ENCODE measurements at regions not wholly inside any gene's neighbourhood (a gene's known extent, or its start where the extent isn't known, plus 50 kb on each side); places are given as distances from the start of the nearest gene placed in this dataset.

DNA sequence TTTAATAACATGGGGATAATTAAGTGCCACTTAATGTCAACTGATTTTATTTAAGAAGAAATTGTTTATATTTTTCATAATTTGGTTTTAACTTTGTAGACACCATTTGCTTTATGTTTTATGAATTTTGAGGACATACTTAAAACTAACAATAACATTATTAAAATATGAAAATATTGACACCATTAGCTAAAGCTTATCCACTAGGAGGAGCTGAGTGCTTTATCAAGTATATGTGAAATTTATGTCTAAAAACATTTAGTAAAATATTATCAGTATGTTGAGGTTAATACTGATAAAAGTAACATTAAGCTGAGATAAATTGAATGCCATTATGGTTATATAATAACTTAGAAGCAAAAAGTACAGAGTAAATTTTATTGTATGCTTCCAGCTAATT, 622.1 kb downstream of the ARL4A start:
- no peaks in the 10 kb centered on the region for H3K4me1 Mint-ChIP-seq (ENCODE audit: low read depth, unreplicated experiment)
- TF ChIP-seq, protein P1, sequence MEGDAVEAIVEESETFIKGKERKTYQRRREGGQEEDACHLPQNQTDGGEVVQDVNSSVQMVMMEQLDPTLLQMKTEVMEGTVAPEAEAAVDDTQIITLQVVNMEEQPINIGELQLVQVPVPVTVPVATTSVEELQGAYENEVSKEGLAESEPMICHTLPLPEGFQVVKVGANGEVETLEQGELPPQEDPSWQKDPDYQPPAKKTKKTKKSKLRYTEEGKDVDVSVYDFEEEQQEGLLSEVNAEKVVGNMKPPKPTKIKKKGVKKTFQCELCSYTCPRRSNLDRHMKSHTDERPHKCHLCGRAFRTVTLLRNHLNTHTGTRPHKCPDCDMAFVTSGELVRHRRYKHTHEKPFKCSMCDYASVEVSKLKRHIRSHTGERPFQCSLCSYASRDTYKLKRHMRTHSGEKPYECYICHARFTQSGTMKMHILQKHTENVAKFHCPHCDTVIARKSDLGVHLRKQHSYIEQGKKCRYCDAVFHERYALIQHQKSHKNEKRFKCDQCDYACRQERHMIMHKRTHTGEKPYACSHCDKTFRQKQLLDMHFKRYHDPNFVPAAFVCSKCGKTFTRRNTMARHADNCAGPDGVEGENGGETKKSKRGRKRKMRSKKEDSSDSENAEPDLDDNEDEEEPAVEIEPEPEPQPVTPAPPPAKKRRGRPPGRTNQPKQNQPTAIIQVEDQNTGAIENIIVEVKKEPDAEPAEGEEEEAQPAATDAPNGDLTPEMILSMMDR (IDR thresholded peaks at IDR 0.05; ENCODE audit: partially characterized antibody, unreplicated experiment) = no peak
- H3K4me3 Mint-ChIP-seq (ENCODE audit: unreplicated experiment) = no peak overlapping the region
- DNase-seq = no peak
- H3K9me3 Mint-ChIP-seq (ENCODE audit: unreplicated experiment) = peaks cover 9% of the 10 kb centered on the region
- peaks cover 4% of the 10 kb centered on the region for H3K27me3 Mint-ChIP-seq (ENCODE audit: unreplicated experiment)
- H3K36me3 Mint-ChIP-seq (ENCODE audit: unreplicated experiment) = peaks cover 26% of the 10 kb centered on the region
- no peak overlapping the region for H3K27ac Mint-ChIP-seq (ENCODE audit: unreplicated experiment)

DNA sequence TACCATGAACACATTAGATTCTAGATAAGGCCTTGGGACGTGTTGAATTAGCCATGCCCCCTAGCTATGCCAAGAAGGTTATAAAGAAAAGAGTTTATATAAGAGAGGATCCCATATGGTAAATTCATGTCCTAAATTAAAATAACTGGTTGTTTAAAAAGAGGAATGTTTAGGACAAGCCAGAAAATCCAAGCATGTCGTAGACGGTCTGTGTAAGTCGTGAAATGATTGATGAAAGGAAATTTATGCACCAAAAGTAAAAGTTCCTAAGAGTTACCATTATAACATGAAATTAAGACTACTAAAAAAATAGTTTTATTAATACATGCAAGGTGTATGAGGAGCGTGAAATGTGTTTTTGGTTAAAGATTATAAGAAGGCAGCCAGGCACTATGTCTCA, 624.9 kb downstream of the ARL4A start:
- H3K4me3 Mint-ChIP-seq (ENCODE audit: unreplicated experiment) = no peak overlapping the region
- no peak overlapping the region for H3K27ac Mint-ChIP-seq (ENCODE audit: unreplicated experiment)
- peaks cover 9% of the 10 kb centered on the region for H3K9me3 Mint-ChIP-seq (ENCODE audit: unreplicated experiment)
- peak; percentile 26 for DNase-seq
- TF ChIP-seq, protein P1 (IDR thresholded peaks at IDR 0.05; ENCODE audit: partially characterized antibody, unreplicated experiment) = no peak
- no peaks in the 10 kb centered on the region for H3K27me3 Mint-ChIP-seq (ENCODE audit: unreplicated experiment)
- H3K36me3 Mint-ChIP-seq (ENCODE audit: unreplicated experiment) = peaks cover 23% of the 10 kb centered on the region
- no peaks in the 10 kb centered on the region for H3K4me1 Mint-ChIP-seq (ENCODE audit: low read depth, unreplicated experiment)

DNA sequence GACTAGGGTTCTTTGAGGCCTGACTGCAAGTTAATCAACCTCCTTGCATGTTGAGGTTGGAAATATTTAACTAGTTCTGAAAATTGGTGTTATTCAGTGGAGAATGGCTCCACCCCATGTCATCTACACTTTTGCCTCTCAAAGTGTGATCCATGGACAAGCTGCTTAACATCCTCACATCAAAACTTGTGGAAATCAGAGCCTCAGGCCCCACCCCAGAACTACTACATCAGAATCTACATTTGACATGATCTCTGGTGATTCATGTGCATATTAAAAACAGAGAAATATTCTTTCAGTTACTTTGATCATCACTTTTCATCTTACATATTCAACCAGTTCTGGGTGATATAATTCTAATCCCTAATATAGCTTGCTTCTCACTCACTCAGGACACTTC, 632.9 kb downstream of the ARL4A start:
- TF ChIP-seq, protein P1 (IDR thresholded peaks at IDR 0.05; ENCODE audit: partially characterized antibody, unreplicated experiment) = no peak
- Mint-ChIP-seq H3K27ac (ENCODE audit: unreplicated experiment) (no peak overlapping the region), H3K4me3 (ENCODE audit: unreplicated experiment) (no peak overlapping the region), H3K9me3 (ENCODE audit: unreplicated experiment) (peaks cover 1% of the 10 kb centered on the region), H3K4me1 (ENCODE audit: low read depth, unreplicated experiment) (peaks cover 2% of the 10 kb centered on the region), H3K36me3 (ENCODE audit: unreplicated experiment) (peaks cover 6% of the 10 kb centered on the region), H3K27me3 (ENCODE audit: unreplicated experiment) (no peaks in the 10 kb centered on the region)
- DNase-seq = no peak

DNA sequence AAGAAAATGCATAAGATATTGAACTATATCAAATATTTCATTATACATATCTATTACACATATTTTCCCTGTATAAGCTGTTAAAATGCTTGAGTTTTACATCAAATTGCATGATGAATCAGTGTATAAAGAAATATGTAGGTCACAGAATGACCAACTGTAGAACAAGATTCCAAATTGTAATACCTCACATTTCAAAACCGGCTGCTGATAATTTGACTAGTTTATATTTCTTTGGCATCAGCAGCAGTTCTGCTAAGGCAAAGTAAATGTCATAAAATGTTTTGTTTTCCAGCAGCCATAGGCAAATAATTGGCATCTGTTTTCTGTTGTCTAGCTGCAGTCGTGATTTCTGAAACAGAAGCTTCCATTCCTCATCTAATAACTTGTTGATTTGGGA, 633.9 kb downstream of the ARL4A start:
- TF ChIP-seq, protein P1 (IDR thresholded peaks at IDR 0.05; ENCODE audit: partially characterized antibody, unreplicated experiment) = no peak
- Mint-ChIP-seq H3K27me3 (ENCODE audit: unreplicated experiment) (no peaks in the 10 kb centered on the region), H3K4me3 (ENCODE audit: unreplicated experiment) (no peak overlapping the region), H3K36me3 (ENCODE audit: unreplicated experiment) (peaks cover 6% of the 10 kb centered on the region), H3K4me1 (ENCODE audit: low read depth, unreplicated experiment) (peaks cover 2% of the 10 kb centered on the region), H3K9me3 (ENCODE audit: unreplicated experiment) (peaks cover 1% of the 10 kb centered on the region), H3K27ac (ENCODE audit: unreplicated experiment) (no peak overlapping the region)
- DNase-seq = no peak

DNA sequence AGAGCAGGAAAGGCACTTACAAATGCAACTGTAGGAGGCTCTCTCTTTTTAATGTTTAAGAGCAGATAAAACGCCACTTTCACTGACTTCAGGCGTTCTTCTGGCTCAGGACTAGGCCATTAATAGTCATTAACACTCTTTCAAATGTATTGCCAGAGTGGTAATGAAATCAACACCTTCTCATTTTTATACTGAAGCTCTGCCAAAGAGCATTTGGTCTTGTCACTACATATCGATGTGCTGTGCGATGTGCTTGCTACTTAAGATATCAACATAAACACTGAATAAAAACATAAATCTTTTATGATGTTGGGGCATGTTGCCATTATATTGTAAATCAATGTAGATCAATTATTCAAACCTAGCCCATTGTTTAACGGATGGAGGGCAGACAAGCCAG, 634.7 kb downstream of the ARL4A start:
- H3K27ac Mint-ChIP-seq (ENCODE audit: unreplicated experiment) = no peak overlapping the region
- H3K4me1 Mint-ChIP-seq (ENCODE audit: low read depth, unreplicated experiment) = peaks cover 2% of the 10 kb centered on the region
- H3K4me3 Mint-ChIP-seq (ENCODE audit: unreplicated experiment) = no peak overlapping the region
- no peaks in the 10 kb centered on the region for H3K27me3 Mint-ChIP-seq (ENCODE audit: unreplicated experiment)
- TF ChIP-seq, protein P1 (IDR thresholded peaks at IDR 0.05; ENCODE audit: partially characterized antibody, unreplicated experiment) = no peak
- no peak for DNase-seq
- peaks cover 1% of the 10 kb centered on the region for H3K9me3 Mint-ChIP-seq (ENCODE audit: unreplicated experiment)
- peaks cover 6% of the 10 kb centered on the region for H3K36me3 Mint-ChIP-seq (ENCODE audit: unreplicated experiment)
